HG03175 (cell line): ENCODE measurements at regions not wholly inside any gene's neighbourhood (a gene's known extent, or its start where the extent isn't known, plus 50 kb on each side); places are given as distances from the start of the nearest gene placed in this dataset.

Source experiments
- ATAC-seq: cut with Tn5 transposase; IDR thresholded peaks from one replicate; pipeline ENCODE4 v1.9.1; 2021; ENCODE audit warnings: mild to moderate bottlenecking, moderate library complexity; ENCODE audit not compliant: unreplicated experiment

DNA sequence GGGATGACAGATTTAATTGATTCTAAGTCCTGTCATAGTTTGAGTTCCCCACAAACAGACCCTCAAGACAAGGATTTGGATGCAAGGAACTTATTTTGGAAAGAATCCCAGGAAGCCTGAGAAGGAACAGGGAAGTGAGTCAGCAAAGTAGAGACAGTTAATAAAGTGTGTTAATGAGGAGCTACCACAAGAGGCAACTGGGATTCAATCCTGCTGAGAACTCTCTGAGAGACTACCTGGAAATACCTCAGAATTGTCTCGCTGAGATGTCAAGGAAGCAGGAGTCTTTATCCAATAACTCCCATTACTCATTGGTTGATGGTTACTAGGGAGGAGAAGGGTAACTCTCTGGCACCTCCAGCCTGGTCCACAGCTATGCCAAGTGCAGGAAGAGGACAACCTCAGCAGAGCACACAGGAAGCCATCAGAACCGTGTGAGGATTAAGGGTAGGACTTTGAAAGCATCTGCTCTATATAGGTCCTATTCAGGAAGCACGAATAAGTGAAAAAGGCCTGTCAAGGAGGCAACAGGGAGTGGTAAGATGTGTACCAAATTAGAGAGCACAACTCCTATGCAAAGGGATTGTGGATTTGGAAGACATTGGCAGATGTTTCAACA is 311.1 kb upstream of the KCNH8 start:
- ATAC-seq, result no peak

GRCh38 chr3:18835021-18835420 is 313.3 kb upstream of the KCNH8 start:
- ATAC-seq, result no peak

DNA sequence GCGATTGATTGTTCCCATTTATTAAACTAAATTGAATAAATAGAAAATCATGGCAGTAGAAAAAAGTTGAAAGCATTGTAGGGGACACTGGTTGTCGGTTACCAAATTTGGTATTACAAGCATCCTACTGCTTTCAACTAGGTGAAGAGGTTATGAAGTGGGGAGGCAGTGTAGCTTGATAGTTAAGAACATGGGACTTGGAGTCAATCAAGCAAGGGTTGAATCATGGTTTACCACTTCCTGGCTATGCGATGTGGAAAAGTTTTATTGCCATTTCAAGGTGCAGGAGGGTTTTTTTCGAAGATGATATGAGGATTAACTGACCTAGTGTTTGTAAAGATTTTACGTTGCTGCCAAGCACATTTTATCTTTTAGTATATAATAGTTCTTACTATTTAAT is 318.2 kb upstream of the KCNH8 start:
- no peak for ATAC-seq

- ATAC-seq, result no peak
These were observed 319.7 kb upstream of the KCNH8 start for GRCh38 chr3:18828637-18829036.

GRCh38 chr3:18827664-18828063 is 320.6 kb upstream of the KCNH8 start:
- ATAC-seq, result no peak

GRCh38 chr3:18825665-18826064 is 322.6 kb upstream of the KCNH8 start:
- no peak for ATAC-seq

DNA sequence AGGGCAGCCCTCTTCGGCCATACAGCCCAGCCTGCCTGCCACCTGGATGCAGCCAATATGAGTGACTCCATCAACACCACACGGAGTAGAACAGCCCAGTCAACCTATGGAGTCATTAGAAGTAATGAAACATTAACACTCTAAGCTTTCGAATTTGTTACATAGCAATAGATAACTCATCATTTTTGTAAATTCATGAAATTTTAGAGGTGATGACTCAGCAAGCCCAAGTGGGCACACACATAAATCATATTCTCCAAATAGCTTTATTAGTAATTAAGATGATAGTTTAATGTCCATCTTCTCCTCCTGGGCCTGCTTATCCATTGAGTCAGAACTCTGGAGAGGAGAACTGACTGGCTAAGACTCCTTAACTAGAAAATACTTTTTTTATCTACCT is 335.0 kb upstream of the KCNH8 start:
- no peak for ATAC-seq

DNA sequence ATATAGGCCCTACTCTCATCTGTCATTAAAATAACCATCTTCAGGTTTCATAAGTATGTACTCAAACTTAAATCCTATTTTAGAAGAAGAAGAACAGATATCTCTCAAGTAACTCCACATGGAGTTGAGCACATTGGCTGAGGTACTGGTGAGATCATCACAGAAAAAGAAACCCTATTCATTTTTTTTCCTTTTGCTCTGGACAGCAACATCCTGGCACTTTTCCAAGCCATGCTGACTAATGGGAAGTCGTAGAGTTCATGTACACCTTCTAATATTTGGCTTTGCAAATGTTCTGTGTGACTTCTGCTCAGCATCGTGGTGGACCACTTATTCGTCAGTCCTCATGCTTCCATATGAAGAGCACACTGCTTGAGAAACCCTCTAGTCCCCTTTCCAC is 336.0 kb upstream of the KCNH8 start:
- ATAC-seq, result no peak

DNA sequence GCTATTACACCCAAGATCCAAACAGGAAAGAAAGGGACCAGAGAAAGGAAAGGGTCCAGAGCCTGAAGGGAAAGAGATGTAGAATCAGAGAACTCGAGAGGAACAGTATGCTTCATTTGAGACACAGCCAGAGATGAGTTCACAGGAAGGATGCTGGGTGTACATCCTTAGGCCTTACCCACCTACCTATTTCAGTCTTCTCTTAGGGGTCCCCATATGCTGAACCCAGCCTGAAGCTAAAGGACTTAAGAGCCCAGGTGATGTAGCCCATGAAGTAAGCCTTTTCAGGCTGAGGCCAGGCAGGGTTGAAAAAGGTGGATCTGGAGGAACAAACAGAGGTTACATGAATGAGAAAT is 338.0 kb upstream of the KCNH8 start:
- no peak for ATAC-seq

- ATAC-seq, result no peak
These were observed 338.5 kb upstream of the KCNH8 start for GRCh38 chr3:18809640-18810305.

GRCh38 chr3:18808429-18808828 is 339.9 kb upstream of the KCNH8 start:
- no peak for ATAC-seq

GRCh38 chr3:18807593-18807992 is 340.7 kb upstream of the KCNH8 start:
- no peak for ATAC-seq

- no peak for ATAC-seq
These were observed 341.7 kb upstream of the KCNH8 start for GRCh38 chr3:18806633-18807032.

DNA sequence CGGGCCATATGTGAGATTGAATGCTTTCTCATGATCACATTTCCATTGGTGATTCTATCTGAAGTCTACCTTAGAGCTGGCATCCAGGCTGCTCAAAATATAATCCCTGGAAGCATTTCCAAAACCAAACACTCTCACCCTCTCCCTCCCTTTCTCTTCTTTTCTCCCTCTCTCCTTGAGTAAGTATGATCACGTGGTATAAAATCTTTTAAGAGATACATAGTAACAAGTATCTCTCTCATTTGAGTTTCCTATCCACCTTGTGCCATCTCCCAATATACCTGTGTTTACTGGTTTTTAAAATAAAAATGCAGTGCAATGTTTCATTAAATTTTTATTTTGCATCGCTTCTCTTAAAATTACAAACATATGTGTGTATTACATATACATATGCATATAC is 350.9 kb upstream of the KCNH8 start:
- ATAC-seq, result no peak

DNA sequence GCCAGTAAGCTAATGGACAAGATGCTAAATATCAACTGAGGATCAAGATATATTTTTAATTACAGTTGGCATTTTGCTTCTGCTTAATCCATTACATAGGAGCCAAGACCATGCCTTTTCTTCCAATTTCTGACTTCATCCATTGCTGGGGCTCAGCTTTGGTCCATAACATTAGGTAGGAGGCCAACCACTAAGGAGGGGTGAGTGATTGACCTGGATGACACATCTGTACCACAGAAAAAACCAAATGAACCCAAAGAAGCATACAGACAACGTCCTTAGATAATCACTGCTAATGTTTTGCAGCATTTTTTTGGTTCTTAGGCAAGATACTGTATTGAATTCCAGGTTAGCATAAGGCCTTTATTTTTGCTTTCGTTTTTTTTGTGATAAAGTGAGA is 353.2 kb upstream of the KCNH8 start:
- no peak for ATAC-seq

DNA sequence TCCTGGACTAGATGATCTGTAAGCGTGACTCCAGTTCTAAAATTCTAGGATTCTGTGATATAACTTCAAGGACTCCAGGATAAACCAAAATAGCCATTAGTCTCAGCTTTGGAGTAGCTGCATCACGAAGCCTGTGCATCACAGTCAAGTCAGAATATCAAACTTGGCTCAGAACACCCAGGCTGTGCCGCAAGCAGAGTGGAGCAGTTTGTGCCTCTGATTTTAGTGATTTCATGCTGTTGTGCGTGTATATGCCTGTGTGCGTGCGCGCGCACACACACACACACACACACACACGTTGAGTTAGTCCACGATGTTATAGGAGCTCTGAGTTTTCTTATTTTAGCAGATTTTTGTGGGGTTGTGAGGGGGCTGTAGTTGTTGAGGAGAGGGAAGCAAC is 356.6 kb upstream of the KCNH8 start:
- no peak for ATAC-seq

DNA sequence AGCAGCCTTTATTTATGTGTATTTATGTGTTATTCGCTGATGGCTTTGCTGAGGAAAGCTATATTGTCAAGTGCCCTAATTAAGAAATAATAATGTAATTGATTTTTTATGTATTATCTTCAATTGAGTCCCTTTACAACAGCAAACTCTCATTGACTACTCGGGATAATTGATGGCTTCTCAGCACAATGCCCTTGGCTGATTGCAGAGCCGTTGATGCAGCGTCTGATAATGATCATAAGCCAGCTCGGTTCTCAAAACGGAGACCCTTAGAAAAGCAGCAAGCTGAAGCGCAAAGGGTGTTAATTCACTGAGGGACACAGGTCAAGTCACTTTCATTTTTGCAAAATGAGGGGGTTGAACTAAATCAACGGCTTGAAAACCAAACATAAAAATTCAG is 357.1 kb upstream of the KCNH8 start:
- ATAC-seq, result no peak

DNA sequence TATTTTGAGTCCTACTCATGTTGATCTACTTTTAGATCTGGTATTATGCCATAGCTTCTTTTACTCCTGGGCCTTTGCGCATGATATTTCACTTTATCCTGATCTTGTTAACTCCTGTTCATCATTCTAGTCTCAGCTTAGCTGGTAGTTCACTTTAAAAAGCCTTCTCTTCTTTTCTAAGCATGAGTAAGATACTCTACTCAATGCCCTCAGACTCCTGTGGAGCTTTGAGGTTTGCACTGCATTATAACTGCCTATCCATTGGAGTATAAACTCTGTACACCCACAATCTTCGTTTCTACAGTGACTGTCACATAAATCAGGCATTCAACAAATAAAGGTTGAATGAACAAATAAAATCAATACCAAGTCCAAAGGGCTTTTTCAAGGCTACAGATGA is 357.9 kb upstream of the KCNH8 start:
- ATAC-seq, result no peak

DNA sequence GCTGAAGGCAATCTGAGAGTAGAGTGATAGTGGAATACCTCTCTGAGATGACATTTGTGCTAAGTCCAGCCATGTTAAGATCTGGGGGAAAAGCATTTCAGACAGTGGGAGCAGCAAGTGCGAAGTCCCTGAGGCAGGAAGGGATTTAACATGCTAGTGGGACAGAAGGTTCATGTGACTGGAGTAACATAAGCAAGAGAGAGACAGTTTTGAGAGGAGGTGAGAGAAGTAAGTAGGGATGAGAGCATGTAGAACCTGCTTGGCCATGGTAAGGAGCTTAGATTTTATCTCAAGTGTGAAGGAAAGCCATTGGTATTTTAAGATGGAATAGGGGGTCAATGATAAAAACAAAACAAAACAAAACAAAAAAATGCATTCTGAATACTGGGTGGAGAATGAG is 358.6 kb upstream of the KCNH8 start:
- no peak for ATAC-seq

DNA sequence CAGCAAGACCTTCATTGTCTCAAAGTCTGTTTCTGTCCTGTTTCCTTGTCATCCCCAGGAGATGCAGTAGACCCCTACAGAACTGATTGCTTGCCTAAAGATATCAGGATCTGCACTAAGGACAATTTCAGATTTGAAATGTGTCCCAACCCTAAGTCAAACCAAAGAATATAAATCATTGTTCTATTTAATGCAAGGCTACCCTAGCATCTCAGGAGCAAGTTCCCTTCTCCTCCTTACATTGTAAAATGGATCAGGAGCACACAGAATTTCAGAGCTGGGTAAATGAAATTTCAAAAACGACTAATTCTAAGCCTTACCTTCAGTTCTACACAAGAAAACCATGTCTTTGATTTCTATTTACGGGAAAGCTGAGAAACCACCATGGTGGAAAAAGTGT is 360.9 kb upstream of the KCNH8 start:
- no peak for ATAC-seq

GRCh38 chr3:18786650-18787323 is 361.5 kb upstream of the KCNH8 start:
- ATAC-seq, result no peak

DNA sequence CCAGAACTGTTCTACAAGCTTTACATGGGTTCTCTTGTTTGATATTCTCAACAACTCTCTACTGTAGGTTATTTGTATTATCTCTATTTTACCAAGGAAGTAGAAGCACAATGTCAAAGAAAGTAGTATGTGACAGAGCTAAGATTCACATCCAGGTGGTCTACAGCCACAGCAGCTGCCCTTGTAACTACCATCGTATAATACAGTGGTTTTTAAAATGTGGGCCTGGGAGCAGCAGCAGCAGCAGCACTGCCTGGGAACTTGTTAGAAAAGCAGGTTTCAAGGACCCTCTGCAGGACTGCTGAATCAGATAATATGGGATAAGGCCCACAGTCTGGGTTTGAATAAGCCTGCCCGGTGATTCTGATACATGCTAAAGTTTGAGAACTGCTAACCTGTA is 357.1 kb upstream of the SATB1 start:
- ATAC-seq, result no peak

- ATAC-seq, result no peak
These were observed 355.8 kb upstream of the SATB1 start for GRCh38 chr3:18780959-18781358.
